HG02588 (cell line): ENCODE measurements at regions not wholly inside any gene's neighbourhood (a gene's known extent, or its start where the extent isn't known, plus 50 kb on each side); places are given as distances from the start of the nearest gene placed in this dataset.

Experiments
- ATAC-seq: cut with Tn5 transposase; IDR thresholded peaks from one replicate; pipeline ENCODE4 v1.9.1; 2021; ENCODE audit warnings: mild to moderate bottlenecking, moderate library complexity; ENCODE audit not compliant: unreplicated experiment

GRCh38 chr6:105821027-105821426 is 265.1 kb upstream of the PRDM1 start:
- peak; percentile 37 for ATAC-seq

GRCh38 chr6:105819745-105820144 is 266.4 kb upstream of the PRDM1 start:
- ATAC-seq = no peak

GRCh38 chr6:105818505-105818904 is 267.6 kb upstream of the PRDM1 start:
- ATAC-seq = no peak

GRCh38 chr6:105817961-105818360 is 268.2 kb upstream of the PRDM1 start:
- no peak for ATAC-seq

GRCh38 chr6:105817370-105817769 is 268.8 kb upstream of the PRDM1 start:
- no peak for ATAC-seq

- ATAC-seq = no peak
Measured at GRCh38 chr6:105816847-105817246, 269.3 kb upstream of the PRDM1 start.

GRCh38 chr6:105815661-105816555 is 270.2 kb upstream of the PRDM1 start:
- ATAC-seq = no peak

- no peak for ATAC-seq
Measured at GRCh38 chr6:105814745-105815536, 271.2 kb upstream of the PRDM1 start.

- no peak for ATAC-seq
Measured at GRCh38 chr6:105810922-105811482, 275.1 kb upstream of the PRDM1 start.

GRCh38 chr6:105810105-105810921 is 275.8 kb upstream of the PRDM1 start:
- peak; percentile 65 for ATAC-seq

- ATAC-seq = no peak
Measured at GRCh38 chr6:105808571-105808970, 277.6 kb upstream of the PRDM1 start.

GRCh38 chr6:105807905-105808304 is 278.2 kb upstream of the PRDM1 start:
- ATAC-seq = no peak

- no peak for ATAC-seq
Measured at GRCh38 chr6:105806486-105806920, 279.6 kb upstream of the PRDM1 start.

GRCh38 chr6:105805501-105806023 is 280.6 kb upstream of the PRDM1 start:
- no peak for ATAC-seq

GRCh38 chr6:105804424-105804823 is 281.7 kb upstream of the PRDM1 start:
- ATAC-seq = no peak

GRCh38 chr6:105804000-105804399 is 282.1 kb upstream of the PRDM1 start:
- ATAC-seq = no peak

- no peak for ATAC-seq
Measured at GRCh38 chr6:105803442-105803841, 282.7 kb upstream of the PRDM1 start.

GRCh38 chr6:105802703-105803102 is 283.4 kb upstream of the PRDM1 start:
- ATAC-seq = no peak

- ATAC-seq = no peak
Measured at GRCh38 chr6:105800871-105801270, 285.3 kb upstream of the PRDM1 start.

GRCh38 chr6:105800398-105800797 is 285.7 kb upstream of the PRDM1 start:
- no peak for ATAC-seq
